Calu3 (cell line): ENCODE measurements at regions not wholly inside any gene's neighbourhood (a gene's known extent, or its start where the extent isn't known, plus 50 kb on each side); places are given as distances from the start of the nearest gene placed in this dataset.

Experiments used
- BruUV-seq: library from RNA; stranded (reverse); fragments of 400-500 nt; replicated peaks from 2 replicates; lab custom pipeline; 2021; lab: Mats Ljungman, UMichigan
- CTCF ChIA-PET: fragments of 300-600 bp; sonication (Branson Sonifier 250); formaldehyde crosslinking; loops from one replicate; lab custom pipeline; 2022; ENCODE audit warnings: antibody characterized with exemption; lab: Charles Lee
- DNase-seq: peaks from one replicate; pipeline ENCODE4 v3.0.0; 2022
- H3K27ac Mint-ChIP-seq: one replicate; pipeline ENCODE4 v1.8.0; 2022; ENCODE audit warnings: mixed read lengths; ENCODE audit not compliant: unreplicated experiment
- H3K27me3 Mint-ChIP-seq: one replicate; pipeline ENCODE4 v1.8.0; 2022; ENCODE audit warnings: mixed read lengths; ENCODE audit not compliant: unreplicated experiment
- H3K36me3 Mint-ChIP-seq: one replicate; pipeline ENCODE4 v1.8.0; 2022; ENCODE audit warnings: mild to moderate bottlenecking, moderate library complexity, mixed read lengths; ENCODE audit not compliant: insufficient read depth, unreplicated experiment
- H3K4me1 Mint-ChIP-seq: one replicate; pipeline ENCODE4 v1.8.0; 2022; ENCODE audit warnings: mild to moderate bottlenecking, low read depth, mixed read lengths; ENCODE audit not compliant: unreplicated experiment
- H3K4me3 Mint-ChIP-seq: one replicate; pipeline ENCODE4 v1.8.0; 2022; ENCODE audit warnings: mild to moderate bottlenecking, low read depth, moderate library complexity, mixed read lengths; ENCODE audit not compliant: unreplicated experiment
- H3K9me3 Mint-ChIP-seq: one replicate; pipeline ENCODE4 v1.8.0; 2022; ENCODE audit warnings: low read depth, mixed read lengths; ENCODE audit not compliant: unreplicated experiment
- CTCF ChIP-seq: fragments of 200-600 bp; IDR thresholded peaks from one replicate; pipeline ENCODE4 v1.8.0; 2022; ENCODE audit warnings: antibody characterized with exemption; ENCODE audit not compliant: unreplicated experiment
- intact Hi-C: fragments of 100-400 bp; cut with micrococcal nuclease; formaldehyde crosslinking; loops from one replicate; pipeline ENCODE4 v1.10.0; 2022; ENCODE audit not compliant: unreplicated experiment

- Mint-ChIP-seq H3K27ac (peak overlapping the region; percentile 33), H3K27me3 (no peaks in the 10 kb centered on the region), H3K4me3 (peak overlapping the region; percentile 34), H3K4me1 (peaks cover 25% of the 10 kb centered on the region), H3K9me3 (no peaks in the 10 kb centered on the region), H3K36me3 (no peaks in the 10 kb centered on the region)
- CTCF ChIA-PET: interaction anchor here (0.6 to 1.0 kb wide), 5 partner anchors 38 to 1070 kb away, joined by 3 read pairs; no protein-coding TSS in a partner anchor
- intact Hi-C loops: loop anchor here (5.0 kb wide), 1 partner anchor 153 kb away; no protein-coding TSS in a partner anchor
- peak; percentile 56 for DNase-seq
- TF ChIP-seq CTCF: no peak
- BruUV-seq: no TSS peak
Measured at GRCh38 chr3:4904811-4905695, 74.2 kb upstream of the BHLHE40 start.

GRCh38 chr3:4906107-4906621, 73.1 kb upstream of the BHLHE40 start:
- Mint-ChIP-seq H3K4me1 (peaks cover 21% of the 10 kb centered on the region), H3K4me3 (no peak overlapping the region), H3K36me3 (no peaks in the 10 kb centered on the region), H3K9me3 (no peaks in the 10 kb centered on the region), H3K27me3 (no peaks in the 10 kb centered on the region), H3K27ac (peak overlapping the region; percentile 33)
- TF ChIP-seq CTCF: no peak
- CTCF ChIA-PET: interaction anchor here (0.6 to 0.9 kb wide), 3 partner anchors 39 to 1071 kb away, joined by 3 read pairs; no protein-coding TSS in a partner anchor
- intact Hi-C loops: loop anchor here (2.0 to 5.0 kb wide), 2 partner anchors 71 to 154 kb away; no protein-coding TSS in a partner anchor
- peak; percentile 41 for DNase-seq
- no TSS peak for BruUV-seq

GRCh38 chr3:4907050-4907449, 72.2 kb upstream of the BHLHE40 start:
- no peak for TF ChIP-seq CTCF
- CTCF ChIA-PET: interaction anchor here (1.0 kb wide), 1 partner anchor 11 kb away, joined by 3 read pairs; no protein-coding TSS in a partner anchor
- no peak for DNase-seq
- H3K36me3 Mint-ChIP-seq: no peaks in the 10 kb centered on the region
- no peaks in the 10 kb centered on the region for H3K9me3 Mint-ChIP-seq
- no peaks in the 10 kb centered on the region for H3K27me3 Mint-ChIP-seq
- intact Hi-C loops: loop anchor here (2.0 to 5.0 kb wide), 2 partner anchors 70 to 155 kb away; no protein-coding TSS in a partner anchor
- peaks cover 21% of the 10 kb centered on the region for H3K4me1 Mint-ChIP-seq
- no peak overlapping the region for H3K27ac Mint-ChIP-seq
- H3K4me3 Mint-ChIP-seq: no peak overlapping the region
- BruUV-seq: no TSS peak

- no TSS peak for BruUV-seq
- Mint-ChIP-seq H3K36me3 (no peaks in the 10 kb centered on the region), H3K27me3 (no peaks in the 10 kb centered on the region), H3K4me3 (no peak overlapping the region), H3K4me1 (peaks cover 21% of the 10 kb centered on the region), H3K27ac (no peak overlapping the region), H3K9me3 (no peaks in the 10 kb centered on the region)
- intact Hi-C loops: loop anchor here (2.0 to 5.0 kb wide), 2 partner anchors 69 to 156 kb away; no protein-coding TSS in a partner anchor
- DNase-seq: no peak
- CTCF ChIA-PET: interaction anchor here (1.0 kb wide), 1 partner anchor 12 kb away, joined by 3 read pairs; no protein-coding TSS in a partner anchor
- TF ChIP-seq CTCF: no peak
Measured at GRCh38 chr3:4907643-4908432, 71.4 kb upstream of the BHLHE40 start.
